GM18511 (cell line): ENCODE measurements at regions not wholly inside any gene's neighbourhood (a gene's known extent, or its start where the extent isn't known, plus 50 kb on each side); places are given as distances from the start of the nearest gene placed in this dataset.
"Not testable (repeated sequence)": the region's sequence is repeated elsewhere in the genome, so short reads cannot be mapped to it uniquely, and the experiment has no call there.

Experiments
- ATAC-seq: cut with Tn5 transposase; IDR thresholded peaks from one replicate; pipeline ENCODE4 v1.9.1; 2021; ENCODE audit warnings: mild to moderate bottlenecking, moderate library complexity; ENCODE audit not compliant: unreplicated experiment

DNA sequence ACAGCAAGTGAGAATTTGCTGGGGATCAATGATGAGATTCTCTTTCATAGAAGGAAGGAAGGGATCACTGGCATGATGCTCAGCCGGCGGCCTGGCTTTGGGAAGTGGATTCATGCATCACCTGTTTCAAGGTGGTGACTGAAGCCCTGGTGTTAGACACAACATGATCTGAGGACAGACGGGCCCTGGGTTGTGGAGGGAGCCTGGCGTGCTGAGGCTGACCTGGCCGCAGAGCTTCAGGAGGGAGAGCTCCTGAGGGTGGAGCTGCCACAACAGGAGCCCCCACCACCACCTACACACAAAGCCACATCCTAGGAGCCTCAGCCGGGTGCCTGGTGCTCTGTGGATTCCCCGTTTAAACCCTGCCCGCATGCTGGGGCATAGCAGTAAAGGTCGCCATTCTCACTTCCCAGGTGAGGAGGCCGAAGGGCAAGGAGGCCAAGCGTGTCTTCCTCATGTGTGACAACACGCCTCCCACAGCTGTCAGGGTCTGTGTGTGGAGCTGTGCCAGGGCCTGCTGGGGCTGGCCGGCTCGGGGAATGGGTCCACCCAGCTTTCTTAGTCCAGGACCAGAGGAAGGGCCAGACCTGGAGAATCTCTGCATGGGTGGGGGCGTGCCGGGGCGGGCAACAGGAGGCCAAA, 107.0 kb downstream of the ERMARD start:
- ATAC-seq, result no peak

DNA sequence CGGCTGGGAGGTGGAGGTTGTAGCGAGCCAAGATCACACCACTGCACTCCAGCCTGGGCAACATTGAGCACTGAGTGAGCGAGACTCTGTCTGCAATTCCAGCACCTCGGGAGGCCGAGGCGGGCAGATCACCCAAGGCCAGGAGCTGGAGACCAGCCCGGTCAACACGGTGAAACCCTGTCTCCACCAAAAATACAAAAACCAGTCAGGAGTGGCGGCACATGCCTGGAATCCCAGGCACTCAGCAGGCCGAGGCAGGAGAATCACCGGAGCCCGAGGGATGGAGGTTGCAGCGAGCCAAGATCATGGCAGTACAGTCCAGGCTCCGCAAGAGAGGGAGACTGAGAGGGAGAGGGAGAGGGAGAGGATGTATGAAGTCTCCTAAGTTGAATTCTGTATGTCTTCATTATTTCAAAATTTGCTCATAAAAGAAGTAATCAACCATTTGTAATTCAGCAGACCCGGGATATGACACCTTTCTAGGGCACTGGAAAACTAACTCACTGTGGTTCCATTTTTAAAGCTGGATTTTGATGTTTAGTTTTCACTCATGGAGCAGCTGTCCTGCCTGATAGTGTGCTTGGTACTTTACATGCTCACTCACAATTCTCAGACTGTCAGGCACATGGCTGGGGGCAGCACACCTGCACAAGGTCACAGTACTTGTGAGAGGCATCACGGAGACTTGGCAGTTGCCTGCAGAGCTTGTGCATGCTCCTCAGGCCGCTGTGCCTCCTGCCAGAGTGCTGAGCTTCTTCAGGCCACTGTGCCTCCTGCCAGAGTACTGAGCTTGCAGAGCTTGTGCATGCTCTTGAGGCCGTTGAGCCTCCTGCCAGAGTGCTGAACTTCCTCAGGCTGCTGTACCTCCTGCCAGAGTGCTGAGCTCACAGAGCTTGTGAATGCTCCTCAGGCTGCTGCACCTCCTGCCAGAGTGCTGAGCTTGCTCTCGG, 106.2 kb downstream of the ERMARD start:
- no peak for ATAC-seq

DNA sequence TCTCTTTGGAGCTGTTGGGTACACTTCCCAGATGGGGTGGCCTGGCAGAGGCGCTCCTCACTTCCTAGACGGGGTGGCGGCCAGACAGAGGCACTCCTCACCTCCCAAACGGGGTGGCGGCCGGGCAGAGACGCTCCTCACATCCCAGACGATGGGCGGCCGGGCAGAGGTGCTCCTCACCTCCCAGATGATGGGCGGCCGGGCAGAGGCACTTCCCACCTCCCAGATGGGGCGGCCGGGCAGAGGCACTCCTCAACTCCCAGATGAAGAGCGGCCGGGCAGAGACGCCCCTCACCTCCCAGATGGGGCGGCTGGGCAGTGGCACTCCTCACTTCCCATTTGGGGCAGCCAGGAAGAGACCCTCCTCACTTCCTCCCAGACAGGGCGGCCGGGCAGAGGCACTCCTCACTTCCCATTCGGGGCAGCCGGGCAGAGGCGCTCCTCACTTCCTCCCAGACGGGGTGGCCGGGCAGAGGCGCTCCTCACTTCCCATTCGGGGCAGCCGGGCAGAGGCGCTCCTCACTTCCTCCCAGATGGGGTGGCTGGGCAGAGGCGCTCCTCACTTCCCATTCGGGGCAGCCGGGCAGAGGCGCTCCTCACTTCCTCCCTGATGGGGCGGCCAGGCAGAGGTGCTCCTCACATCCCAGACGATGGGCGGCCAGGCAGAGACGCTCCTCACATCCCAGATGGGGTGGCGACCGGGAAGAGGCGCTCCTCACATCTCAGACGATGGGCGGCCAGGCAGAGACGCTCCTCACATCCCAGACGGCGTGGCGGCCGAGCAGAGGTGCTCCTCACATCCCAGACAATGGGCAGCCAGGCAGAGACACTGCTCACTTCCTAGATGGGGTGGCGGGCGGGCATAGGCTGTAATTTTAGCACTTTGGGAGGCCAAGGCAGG, 105.3 kb downstream of the ERMARD start:
- ATAC-seq, result not testable (repeated sequence)

DNA sequence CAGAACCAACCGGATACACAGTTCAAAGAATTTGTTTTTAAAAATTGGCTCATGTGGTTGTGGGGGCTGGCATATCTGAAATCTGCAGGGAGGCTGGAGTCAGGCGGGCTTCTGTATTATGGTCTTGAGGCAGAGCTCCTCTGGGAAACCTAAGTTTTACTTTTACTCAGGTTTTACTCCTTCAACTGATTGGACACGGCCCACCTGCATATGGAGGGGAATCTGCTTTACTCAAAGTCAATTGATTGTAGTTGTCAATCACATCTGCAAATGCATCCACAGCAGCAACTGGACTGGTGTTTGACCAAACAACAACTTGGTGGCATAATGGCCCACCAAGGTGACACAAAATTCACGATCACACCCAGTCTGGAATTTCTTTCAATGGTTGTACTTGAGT, 103.4 kb downstream of the ERMARD start:
- ATAC-seq, result no peak

DNA sequence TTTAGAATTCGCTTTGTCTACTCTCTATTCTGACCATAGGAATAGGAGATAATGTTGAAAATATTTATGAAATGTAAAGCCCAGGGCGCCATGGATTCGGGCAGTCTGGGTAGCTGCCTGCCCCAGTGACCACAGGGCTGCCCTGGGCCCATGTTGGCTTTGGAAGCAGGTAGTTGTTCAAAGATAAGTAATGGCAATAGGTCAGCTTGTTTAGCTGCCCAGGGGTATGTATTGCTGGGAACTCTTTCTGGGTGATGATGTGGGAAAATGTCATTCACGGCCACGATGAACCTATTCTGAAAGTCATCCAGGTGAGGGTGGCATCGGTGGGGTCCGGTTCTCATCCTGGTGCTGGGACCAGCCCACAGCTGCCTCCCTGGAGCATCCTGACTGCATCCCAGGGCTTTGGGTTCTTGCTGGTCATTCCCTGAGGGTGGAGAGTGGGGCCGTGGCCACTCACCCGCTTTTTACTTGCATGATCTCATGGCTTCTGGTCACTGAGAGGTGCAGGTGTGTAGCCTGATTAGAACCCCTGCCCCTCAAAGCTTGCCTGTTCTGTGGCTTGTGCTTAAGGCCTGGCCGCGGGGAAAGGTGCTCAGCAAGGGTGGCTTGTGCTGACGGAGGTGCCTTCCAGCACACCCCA, 102.8 kb downstream of the ERMARD start:
- ATAC-seq, result no peak

DNA sequence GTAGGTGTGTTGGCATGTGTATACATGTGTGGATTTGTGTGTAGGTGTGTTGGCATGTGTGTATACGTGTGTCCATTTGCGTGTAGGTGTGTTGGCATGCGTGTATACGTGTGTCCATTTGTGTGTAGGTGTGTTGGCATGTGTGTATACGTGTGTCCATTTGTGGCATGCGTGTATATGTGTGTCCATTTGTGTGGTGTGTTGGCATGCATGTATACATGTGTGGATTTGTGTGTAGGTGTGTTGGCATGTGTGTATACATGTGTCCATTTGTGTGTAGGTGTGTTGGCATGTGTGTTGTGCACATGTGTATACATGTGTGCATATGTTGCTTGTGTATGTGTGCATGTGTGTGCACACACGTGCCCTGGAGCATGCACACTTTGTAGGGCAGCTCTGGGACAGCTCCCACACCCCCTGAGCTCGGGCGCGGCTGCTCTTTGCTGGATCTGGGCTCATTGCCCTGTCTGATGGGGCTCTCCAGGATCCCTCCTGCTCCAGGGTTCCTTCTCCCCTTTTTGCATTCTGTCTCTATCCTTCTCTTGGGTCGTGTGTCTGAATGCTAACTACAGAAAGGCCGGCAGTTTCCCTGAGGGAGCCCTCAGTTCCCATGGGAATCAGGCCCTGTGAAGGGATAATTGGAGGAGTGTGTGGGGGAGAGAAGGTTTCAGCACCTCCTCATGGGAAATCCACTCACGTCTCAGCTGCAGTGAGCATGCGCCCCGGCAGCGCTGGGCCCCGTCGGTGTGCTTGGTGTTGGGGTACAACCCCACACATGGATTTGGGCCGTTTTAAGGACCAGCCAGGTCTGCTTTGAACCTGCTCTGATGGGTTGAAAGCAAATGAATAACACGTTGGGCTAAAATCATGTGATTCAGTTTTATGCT, 102.0 kb downstream of the ERMARD start:
- no peak for ATAC-seq

DNA sequence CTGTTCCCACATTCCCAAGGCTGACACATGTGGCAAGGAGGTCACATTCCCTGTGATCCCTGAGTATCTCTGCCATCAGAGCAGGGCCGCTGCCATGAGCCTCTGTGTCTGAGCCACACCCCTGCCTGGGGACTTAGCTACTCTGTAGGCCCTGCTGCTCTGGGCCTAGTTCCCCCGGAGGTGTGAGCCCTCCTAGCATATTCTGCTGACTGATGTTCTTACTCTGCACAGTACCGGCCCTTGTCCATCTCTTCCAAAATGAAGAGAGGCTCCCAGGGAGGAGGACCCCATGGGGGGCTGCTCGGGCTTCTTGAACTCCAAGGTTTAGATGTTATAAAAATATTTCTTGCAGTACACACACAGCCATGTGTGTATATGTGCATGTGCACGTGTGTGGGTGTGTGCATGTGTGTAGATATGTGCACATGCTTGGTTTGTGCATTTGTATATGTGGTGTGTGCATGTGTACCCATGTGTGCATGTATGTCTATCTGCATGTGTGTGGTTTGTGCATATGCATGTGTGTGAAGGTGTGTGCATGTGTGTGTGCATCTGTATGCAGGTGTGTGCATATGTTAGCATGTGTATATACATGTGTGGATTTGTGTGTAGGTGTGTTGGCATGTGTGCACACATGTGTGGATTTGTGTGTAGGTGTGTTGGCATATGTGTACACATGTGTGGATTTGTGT, 101.2 kb downstream of the ERMARD start:
- ATAC-seq, result no peak

DNA sequence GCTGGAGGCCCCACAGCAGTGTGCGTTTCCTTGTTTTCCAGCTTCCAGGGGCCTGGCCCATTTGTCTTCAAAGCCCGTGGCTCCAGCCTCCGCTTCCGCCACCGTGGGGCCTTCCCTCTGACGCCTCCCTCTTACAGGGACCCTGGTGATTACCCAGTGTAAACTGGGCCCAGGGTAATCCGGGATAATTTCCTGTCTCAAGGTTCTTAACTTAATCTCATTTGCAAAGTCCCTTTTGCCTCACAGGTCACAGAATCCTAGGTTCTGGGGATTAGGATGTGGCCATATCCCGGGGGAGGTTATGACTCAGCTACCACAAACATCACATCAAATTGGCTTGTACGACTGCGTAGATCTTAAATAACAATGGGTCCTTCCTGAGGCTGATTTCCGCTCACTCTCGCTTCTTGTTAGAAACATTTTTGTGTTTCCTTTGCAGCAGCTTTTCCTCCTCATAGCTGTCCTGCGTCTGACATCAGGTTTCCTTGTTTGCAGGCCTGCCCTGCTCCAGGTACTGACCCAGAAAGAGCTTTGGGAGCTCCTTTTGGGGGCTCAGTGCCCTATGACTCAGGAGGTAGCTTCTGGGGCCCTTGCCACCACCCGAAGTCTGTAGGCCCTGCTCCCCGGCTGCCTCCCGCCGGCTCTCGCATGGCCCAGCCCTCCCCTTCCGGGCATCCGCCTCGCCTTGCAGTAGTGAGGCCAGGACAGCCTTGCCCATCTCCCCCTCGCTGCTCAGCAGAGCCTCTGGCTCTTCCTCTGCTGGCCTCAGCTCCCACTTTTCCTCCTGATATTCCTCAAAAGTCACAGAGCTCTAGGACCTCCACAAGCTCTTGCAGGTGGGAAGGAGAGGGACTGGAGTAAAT, 100.5 kb downstream of the ERMARD start:
- ATAC-seq, result no peak

DNA sequence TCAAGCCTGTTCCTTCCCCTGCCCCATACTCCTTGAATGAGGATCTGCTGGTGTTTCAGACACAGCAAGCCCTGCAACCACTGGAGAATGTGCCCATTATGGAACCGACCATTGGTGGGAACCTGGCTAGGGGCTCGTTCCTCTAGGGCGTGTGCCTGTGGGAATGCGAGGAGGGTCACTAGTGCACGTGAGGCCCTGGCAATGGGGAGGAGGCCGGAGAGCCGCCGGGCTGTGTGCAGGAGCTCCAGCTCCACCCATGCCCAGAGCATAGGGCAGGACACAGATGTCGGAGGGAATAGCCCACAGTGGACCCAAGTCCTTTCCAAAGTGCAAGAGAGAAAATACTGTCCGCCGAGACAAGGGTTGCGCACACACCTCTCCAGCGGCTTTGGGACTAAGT, 99.3 kb downstream of the ERMARD start:
- no peak for ATAC-seq

DNA sequence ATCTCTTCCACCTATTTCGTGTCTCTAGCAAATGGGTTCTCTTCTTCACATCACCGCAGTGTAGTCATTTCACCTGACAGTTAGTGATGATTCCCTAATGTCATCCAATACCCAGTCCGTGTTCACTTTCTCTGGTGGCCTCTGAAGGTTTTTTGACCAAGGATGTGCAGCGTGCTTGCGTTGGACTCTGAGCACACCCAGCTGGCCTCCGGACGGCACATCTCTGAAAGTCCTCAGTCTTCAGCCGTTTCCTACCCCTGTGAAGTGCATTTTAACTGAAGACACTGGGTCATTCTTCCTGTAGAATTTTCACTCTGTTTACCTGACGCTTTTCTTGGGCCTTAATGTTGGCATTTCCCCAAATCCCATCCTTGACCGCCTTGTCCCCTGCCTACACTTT, 98.7 kb downstream of the ERMARD start:
- no peak for ATAC-seq

DNA sequence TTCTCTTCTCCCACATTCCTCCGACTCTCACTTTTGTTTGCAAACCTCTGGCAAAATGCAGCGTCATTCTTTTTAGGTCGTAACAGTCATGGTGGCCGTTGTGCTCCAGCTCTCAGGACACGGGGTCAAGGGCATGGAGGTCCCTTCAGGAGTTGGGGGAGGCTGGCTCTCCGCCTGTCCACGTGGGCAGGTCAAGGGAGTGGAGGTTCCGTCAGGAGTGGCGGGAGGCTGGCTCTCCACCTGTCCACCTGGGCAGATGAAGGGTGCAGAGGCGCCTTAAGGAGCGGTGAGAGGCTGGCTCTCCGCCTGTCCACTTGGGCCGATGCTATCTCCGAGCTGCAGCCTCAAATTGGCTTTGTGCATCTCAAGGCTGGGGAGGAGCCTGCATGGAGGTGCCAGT, 98.0 kb downstream of the ERMARD start:
- no peak for ATAC-seq

DNA sequence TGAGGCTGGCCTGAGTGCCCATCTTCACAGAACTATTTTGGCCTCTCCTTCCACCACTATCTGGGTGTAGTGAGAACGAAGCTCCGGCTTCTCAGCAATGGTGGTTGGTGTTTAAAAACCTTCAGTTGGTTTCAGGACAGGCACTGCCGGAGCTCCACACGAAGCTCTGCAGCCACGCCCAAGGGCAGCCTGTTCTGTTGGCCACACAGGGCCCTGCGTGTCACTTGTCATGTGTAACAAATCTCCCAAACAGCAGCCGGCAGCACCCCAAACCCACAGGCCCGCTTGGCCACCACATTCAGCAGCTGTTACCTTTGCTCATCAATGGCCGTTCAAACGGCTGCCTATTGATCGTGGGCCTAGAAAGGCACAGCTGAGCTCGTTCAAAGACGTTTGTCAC, 97.5 kb downstream of the ERMARD start:
- no peak for ATAC-seq

DNA sequence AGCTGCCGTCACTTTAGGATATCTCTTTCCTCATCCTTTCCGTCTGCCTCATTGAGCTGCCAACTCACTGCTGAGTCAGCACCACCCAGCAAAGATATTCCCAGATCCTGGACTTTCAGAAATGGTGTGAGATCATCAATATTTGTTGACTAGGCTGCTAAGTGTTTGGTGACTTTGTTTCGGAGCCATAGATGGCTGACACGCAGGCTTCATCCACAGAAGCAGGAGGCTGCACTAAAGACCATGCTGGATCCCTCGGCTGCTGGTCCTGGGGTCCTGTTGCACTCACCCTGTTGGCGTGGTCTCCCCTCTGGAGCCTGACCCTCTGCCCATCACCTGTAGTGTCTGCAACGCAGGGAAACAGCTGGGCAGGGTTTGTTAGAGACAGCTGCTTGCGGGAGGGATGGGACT, 96.5 kb downstream of the ERMARD start:
- no peak for ATAC-seq

DNA sequence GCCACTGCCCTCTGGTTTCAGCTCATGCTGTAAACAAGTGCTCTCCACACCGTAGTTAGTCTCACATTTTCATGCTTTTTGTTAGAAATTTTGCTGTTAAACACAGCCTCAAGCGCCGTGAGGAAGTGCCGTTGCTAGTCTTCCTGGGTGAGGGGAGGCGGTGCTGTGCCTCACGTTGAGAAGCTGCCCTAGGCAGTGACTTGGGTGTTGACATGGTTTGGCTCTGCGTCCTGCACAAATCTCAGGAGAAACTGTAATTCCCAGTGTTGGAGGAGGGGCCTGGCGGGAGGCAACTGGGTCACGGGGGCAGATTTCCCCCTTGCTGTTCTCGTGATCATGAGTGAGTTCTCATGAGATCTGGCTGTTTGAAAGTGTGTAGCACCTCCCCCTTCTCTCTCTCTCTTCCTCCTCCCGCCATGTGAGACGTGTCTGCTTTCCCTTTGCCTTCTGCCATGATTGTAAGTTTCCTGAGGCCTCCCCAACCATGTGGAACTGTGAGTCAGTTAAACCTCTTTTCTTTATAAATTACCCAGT, 95.8 kb downstream of the ERMARD start:
- no peak for ATAC-seq

DNA sequence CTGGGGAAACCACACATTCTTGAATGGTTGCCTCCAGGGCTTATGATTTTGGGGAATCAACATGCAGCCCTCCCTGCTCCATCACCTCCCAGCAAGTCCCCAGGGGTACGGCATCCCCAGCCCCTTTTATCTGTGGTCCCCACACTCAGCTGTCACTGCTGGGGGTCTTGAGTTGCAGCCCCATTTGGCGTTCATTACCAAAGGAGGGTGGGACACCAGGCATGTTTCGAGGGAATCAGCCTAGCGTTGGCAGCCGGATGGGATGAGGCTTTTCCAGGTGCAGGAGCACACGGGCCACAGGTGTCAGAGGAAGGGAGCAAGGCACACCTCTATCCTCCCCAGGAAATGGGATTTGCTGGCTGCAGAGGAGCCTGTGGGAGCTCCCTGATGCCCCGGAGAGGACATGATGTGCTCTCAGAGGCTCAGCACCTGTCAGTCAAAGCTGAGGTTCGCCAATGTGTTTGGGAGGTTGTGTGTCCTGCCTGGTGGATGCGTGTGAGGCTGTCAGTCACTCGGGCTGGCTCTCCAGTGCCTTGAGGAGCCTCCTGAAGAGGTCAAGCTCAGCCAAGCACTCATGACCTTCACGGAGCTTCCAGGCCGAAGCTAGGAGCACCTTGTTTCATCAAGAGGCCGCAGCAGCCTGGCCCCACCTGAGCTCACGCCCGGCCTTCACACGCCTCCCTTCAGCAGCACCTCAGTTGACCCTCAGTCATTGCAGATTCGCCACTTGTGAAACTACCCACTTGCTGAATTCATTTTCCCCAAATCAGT, 95.0 kb downstream of the ERMARD start:
- no peak for ATAC-seq

DNA sequence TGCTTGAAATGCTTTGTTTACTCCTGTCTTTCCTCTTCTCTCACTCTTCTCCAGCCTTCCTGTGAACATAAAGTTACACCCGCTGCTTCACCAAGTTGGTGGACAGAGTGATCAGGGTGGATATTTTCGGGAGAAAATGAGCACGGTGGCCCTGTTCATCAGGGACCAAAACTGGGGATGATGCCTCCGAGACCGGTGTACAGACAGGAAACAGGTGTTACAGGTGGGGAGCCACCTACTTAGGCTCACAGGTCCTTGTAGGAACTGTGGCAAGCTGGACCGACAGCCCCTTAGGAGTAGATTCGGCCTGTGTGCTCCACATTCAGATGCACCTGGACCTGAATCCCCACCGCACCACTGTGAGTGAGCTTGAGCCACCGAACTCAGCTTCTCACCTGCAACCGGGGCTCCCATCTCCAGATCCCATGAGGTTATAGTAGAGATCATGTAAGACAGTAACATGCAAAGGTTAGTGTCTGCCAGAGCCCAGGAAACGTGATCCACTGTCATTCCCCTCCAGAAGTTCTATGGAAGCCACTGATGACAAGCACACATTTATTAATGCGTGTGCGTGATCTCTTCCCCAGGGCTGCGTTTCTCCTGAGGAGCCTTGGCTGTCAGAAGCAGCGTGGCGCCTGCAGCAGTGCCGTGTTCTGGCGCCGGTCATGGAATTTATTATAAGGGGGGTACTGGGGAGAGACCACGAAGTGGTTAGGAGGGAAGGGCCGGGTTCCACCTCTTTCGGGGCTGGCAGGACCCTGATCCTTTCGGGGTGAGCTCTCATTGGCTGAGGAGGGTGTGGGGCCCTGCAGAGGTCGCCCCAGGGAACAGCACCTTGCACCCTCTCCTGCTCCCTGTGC, 94.2 kb downstream of the ERMARD start:
- no peak for ATAC-seq
